Mesenchymal stem cell (in vitro differentiated cells and primary cell): ENCODE measurements at regions not wholly inside any gene's neighbourhood (a gene's known extent, or its start where the extent isn't known, plus 50 kb on each side); places are given as distances from the start of the nearest gene placed in this dataset.

ENCODE experiments used
- DNase-seq: peaks from one replicate; pipeline ENCODE4 v3.0.0-alpha.2; 2013
- H2AFZ ChIP-seq: one replicate; pipeline ENCODE4 v1.6.1; 2013; ENCODE audit warnings: low read depth, mild to moderate bottlenecking, control low read depth, inconsistent platforms, low read length, moderate library complexity
- H2AK5ac ChIP-seq: 2 replicates; pipeline ENCODE4 v1.6.1; 2013; ENCODE audit warnings: low read length, moderate library complexity, mild to moderate bottlenecking, inconsistent platforms; ENCODE audit not compliant: severe bottlenecking
- H2BK120ac ChIP-seq: one replicate; pipeline ENCODE4 v1.6.1; 2013; ENCODE audit warnings: low read depth, mild to moderate bottlenecking, inconsistent platforms, low read length, moderate library complexity
- H2BK12ac ChIP-seq, 2 experiments: one replicate each; pipeline ENCODE4 v1.6.1; 2013; ENCODE audit warnings: inconsistent platforms in 2 of 2, low read length in 2 of 2, mild to moderate bottlenecking in 2 of 2, moderate library complexity in 2 of 2, control low read depth in 1 of 2
- H2BK15ac ChIP-seq: one replicate; pipeline ENCODE4 v1.6.1; 2013; ENCODE audit warnings: mild to moderate bottlenecking, low read depth, inconsistent platforms; ENCODE audit not compliant: poor library complexity, severe bottlenecking
- H2BK5ac ChIP-seq: 2 replicates; pipeline ENCODE4 v1.6.1; 2013; ENCODE audit warnings: low read depth, mild to moderate bottlenecking, low read length, control low read depth, inconsistent platforms; ENCODE audit not compliant: poor library complexity, severe bottlenecking
- H3K14ac ChIP-seq, 2 experiments: one replicate each; pipeline ENCODE4 v1.6.1; 2013; ENCODE audit warnings: inconsistent platforms in 2 of 2, low read length in 2 of 2, control low read depth in 1 of 2, mild to moderate bottlenecking in 1 of 2, moderate library complexity in 1 of 2
- H3K18ac ChIP-seq, 2 experiments: one replicate each; pipeline ENCODE4 v1.6.1; 2013; ENCODE audit warnings: inconsistent platforms in 2 of 2, low read length in 2 of 2, control low read depth in 1 of 2, low read depth in 1 of 2, mild to moderate bottlenecking in 1 of 2
- H3K23ac ChIP-seq, 2 experiments: one replicate each; pipeline ENCODE4 v1.6.1; 2013; ENCODE audit warnings: inconsistent platforms in 2 of 2, low read length in 2 of 2, mild to moderate bottlenecking in 2 of 2, moderate library complexity in 2 of 2, control low read depth in 1 of 2
- H3K27ac ChIP-seq: 2 replicates; pipeline ENCODE4 v1.5.1; 2013; ENCODE audit warnings: mild to moderate bottlenecking, moderate library complexity, low read length, control low read depth, inconsistent platforms; ENCODE audit not compliant: poor library complexity, severe bottlenecking
- H3K27me3 ChIP-seq, 2 experiments: 2 replicates each; pipeline versions ENCODE4 v1.6.1 to v1.7.0; 2013; ENCODE audit warnings: low read length in 2 of 2, mild to moderate bottlenecking in 2 of 2, moderate library complexity in 2 of 2, control low read depth in 1 of 2, inconsistent platforms in 1 of 2; ENCODE audit not compliant: control insufficient read depth in 1 of 2, insufficient read depth in 1 of 2
- H3K36me3 ChIP-seq, 2 experiments: 2 replicates each; pipeline versions ENCODE4 v1.6.1 to v1.7.0; 2013; ENCODE audit warnings: low read length in 2 of 2, control low read depth in 1 of 2, inconsistent platforms in 1 of 2, low read depth in 1 of 2, mild to moderate bottlenecking in 1 of 2; ENCODE audit not compliant: insufficient read depth in 2 of 2, control insufficient read depth in 1 of 2
- H3K4ac ChIP-seq, 2 experiments: one replicate each; pipeline ENCODE4 v1.6.1; 2013; ENCODE audit warnings: inconsistent platforms in 2 of 2, low read length in 2 of 2, mild to moderate bottlenecking in 2 of 2, moderate library complexity in 2 of 2, control low read depth in 1 of 2, low read depth in 1 of 2
- H3K4me1 ChIP-seq: 2 replicates; pipeline ENCODE4 v1.6.1; 2013; ENCODE audit warnings: low read depth, low read length, control low read depth; ENCODE audit not compliant: control insufficient read depth, insufficient read depth
- H3K4me2 ChIP-seq: 2 replicates; pipeline ENCODE4 v1.6.1; 2013; ENCODE audit warnings: low read length, mild to moderate bottlenecking, inconsistent platforms; ENCODE audit not compliant: poor library complexity, severe bottlenecking
- H3K4me3 ChIP-seq, 2 experiments: 2 replicates each; pipeline versions ENCODE4 v1.5.1 to v1.7.0; 2013; ENCODE audit warnings: low read length in 2 of 2, mild to moderate bottlenecking in 2 of 2, control low read depth in 1 of 2, low read depth in 1 of 2; ENCODE audit not compliant: insufficient read depth in 1 of 2
- H3K79me1 ChIP-seq: replicated peaks from 2 replicates; pipeline ENCODE4 v1.6.1; 2013; ENCODE audit warnings: mild to moderate bottlenecking, control low read depth, low read length, inconsistent platforms; ENCODE audit not compliant: poor library complexity, severe bottlenecking
- H3K9ac ChIP-seq: 2 replicates; pipeline ENCODE4 v1.7.0; 2013; ENCODE audit warnings: mild to moderate bottlenecking, low read length, moderate library complexity
- H3K9me3 ChIP-seq: 2 replicates; pipeline ENCODE4 v1.7.0; 2013; ENCODE audit warnings: mild to moderate bottlenecking, low read length; ENCODE audit not compliant: control insufficient read depth
- H4K8ac ChIP-seq: one replicate; pipeline ENCODE4 v1.6.1; 2013; ENCODE audit warnings: inconsistent platforms, mild to moderate bottlenecking, low read length, moderate library complexity
- H4K91ac ChIP-seq: one replicate; pipeline ENCODE4 v1.6.1; 2013; ENCODE audit warnings: mild to moderate bottlenecking, low read length, inconsistent platforms
- WGBS: methylation state at CpG from one replicate; pipeline ENCODE4 v1.1.7; 2013; ENCODE audit warnings: mixed read lengths; 5-methylcytosine and 5-hydroxymethylcytosine counted together

DNA sequence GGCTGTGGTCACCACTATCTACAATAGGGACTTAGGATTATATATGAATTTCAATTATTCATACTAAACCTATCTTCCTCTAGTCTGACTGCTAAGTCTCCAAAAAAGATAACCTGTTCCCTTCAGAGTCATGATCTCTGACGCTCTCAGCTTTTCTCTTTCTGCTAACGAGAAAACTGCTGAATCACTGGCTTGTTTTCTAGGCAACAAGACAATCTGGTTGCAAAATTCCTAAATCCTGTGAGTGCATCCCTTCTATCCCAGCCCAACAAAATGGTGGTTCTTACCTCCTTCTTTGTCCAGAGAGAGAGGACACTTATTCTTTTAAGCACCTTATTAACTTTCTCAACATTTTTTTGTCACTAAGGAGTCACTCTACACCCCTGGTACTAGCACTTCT lies 312.3 kb upstream of the PKDCC start:
- H4K8ac ChIP-seq = no peak overlapping the region
- H3K79me1 ChIP-seq = no peaks in the 10 kb centered on the region
- H3K23ac ChIP-seq = no peak overlapping the region
- 76% methylated on average over 2 of the region's 2 CpGs for WGBS
- no peak overlapping the region for H3K4me3 ChIP-seq
- H2BK5ac ChIP-seq = no peak overlapping the region
- no peak overlapping the region for H4K91ac ChIP-seq
- no peak for DNase-seq
- H2AK5ac ChIP-seq = no peak overlapping the region
- no peak overlapping the region for H2AFZ ChIP-seq
- peaks cover 4% of the 10 kb centered on the region for H3K4me1 ChIP-seq
- no peak overlapping the region for H2BK15ac ChIP-seq
- H2BK120ac ChIP-seq = no peak overlapping the region
- no peak overlapping the region for H3K14ac ChIP-seq
- H3K9ac ChIP-seq = peak overlapping the region; percentile 80
- no peak overlapping the region for H3K4me2 ChIP-seq
- no peaks in the 10 kb centered on the region for H3K9me3 ChIP-seq
- H3K36me3 ChIP-seq = no peaks in the 10 kb centered on the region
- H3K4ac ChIP-seq = no peak overlapping the region
- H3K18ac ChIP-seq = no peak overlapping the region
- no peak overlapping the region for H2BK12ac ChIP-seq
- H3K27ac ChIP-seq = no peak overlapping the region
- no peaks in the 10 kb centered on the region for H3K27me3 ChIP-seq

DNA sequence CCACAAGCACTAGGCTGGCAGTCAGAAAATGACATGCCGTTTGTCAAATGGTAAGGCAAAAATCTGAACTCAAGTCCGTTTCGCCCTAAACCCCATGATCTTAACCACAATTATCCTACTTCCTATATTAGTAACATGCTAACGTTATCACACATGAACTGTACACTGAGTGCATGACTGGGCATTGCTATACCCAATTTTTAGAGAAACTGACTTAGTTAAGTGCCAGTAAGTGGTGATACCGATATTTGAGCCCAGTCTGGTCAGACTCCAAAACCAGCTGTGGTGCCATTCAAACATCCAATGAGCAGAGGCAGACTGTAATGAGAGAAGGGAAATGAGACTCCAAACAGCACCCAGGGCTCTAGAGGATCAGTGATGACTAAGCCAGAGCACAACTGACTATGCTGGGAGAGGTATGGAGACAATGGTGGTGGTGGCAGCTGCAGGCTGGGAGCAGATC lies 311.7 kb upstream of the PKDCC start:
- 82% methylated on average over 5 of the region's 5 CpGs for WGBS
- no peak overlapping the region for H2BK12ac ChIP-seq
- H4K91ac ChIP-seq = no peak overlapping the region
- H3K9ac ChIP-seq = peak overlapping the region; percentile 80
- H2AK5ac ChIP-seq = no peak overlapping the region
- H2AFZ ChIP-seq = no peak overlapping the region
- H3K79me1 ChIP-seq = no peaks in the 10 kb centered on the region
- H3K4me3 ChIP-seq = no peak overlapping the region
- H2BK120ac ChIP-seq = no peak overlapping the region
- peaks cover 4% of the 10 kb centered on the region for H3K4me1 ChIP-seq
- H3K36me3 ChIP-seq = no peaks in the 10 kb centered on the region
- H3K23ac ChIP-seq = no peak overlapping the region
- H3K18ac ChIP-seq = no peak overlapping the region
- H3K4ac ChIP-seq = no peak overlapping the region
- H3K9me3 ChIP-seq = no peaks in the 10 kb centered on the region
- no peaks in the 10 kb centered on the region for H3K27me3 ChIP-seq
- no peak overlapping the region for H2BK5ac ChIP-seq
- no peak overlapping the region for H4K8ac ChIP-seq
- no peak overlapping the region for H3K27ac ChIP-seq
- no peak overlapping the region for H3K14ac ChIP-seq
- DNase-seq = no peak
- no peak overlapping the region for H2BK15ac ChIP-seq
- no peak overlapping the region for H3K4me2 ChIP-seq

DNA sequence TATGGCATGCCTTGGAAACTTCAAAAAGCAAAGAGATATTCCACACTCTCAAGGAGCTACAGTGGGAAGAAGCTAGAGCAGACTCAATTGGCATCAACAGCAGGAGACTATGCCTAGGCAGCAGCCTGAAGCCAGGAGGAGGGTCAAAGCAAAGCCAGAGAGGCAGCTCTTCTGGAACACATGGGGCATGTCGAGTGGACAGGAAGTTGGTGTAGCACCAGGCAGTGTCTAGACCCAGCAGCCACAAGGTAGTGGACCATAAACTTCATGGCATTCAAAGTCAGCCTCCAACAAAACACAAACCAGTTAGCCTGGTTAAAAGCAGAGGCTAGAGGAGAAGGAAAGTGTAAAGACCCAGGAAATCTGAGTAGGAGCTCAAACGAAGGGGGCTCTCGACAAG lies 311.2 kb upstream of the PKDCC start:
- Histone ChIP-seq H3K9me3 (no peaks in the 10 kb centered on the region), H3K79me1 (no peaks in the 10 kb centered on the region), H2BK5ac (no peak overlapping the region), H2BK12ac (no peak overlapping the region), H2AK5ac (no peak overlapping the region), H3K27me3 (no peaks in the 10 kb centered on the region), H3K4me1 (peaks cover 4% of the 10 kb centered on the region), H3K27ac (no peak overlapping the region), H3K36me3 (no peaks in the 10 kb centered on the region), H2AFZ (no peak overlapping the region), H4K91ac (no peak overlapping the region), H4K8ac (no peak overlapping the region), H3K9ac (peak overlapping the region; percentile 80), H3K4ac (no peak overlapping the region), H3K4me2 (no peak overlapping the region), H2BK15ac (no peak overlapping the region), H3K4me3 (no peak overlapping the region), H3K23ac (no peak overlapping the region), H3K14ac (no peak overlapping the region), H2BK120ac (no peak overlapping the region), H3K18ac (no peak overlapping the region)
- no peak for DNase-seq
- WGBS = 59% methylated on average over 3 of the region's 3 CpGs

DNA sequence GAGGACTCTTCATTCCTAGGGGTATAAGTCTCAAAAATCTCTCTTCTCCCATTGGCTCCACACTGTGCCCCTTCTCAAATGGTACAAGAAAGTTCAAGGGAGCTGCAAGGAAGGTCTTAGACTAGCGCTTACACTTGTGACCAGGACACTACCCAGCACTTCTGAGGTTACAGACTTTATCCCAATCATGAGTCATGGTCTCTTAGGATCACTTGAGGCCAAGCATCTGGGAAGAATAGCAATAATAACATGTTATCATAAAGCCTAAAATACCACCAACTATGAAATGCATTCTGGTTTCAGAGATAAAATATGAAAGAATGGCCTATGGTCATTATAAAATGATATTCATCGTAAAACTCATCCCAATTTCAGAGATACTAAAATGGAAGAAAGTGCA lies 309.9 kb upstream of the PKDCC start:
- Histone ChIP-seq H4K91ac (no peak overlapping the region), H2AFZ (no peak overlapping the region), H3K4me2 (no peak overlapping the region), H3K14ac (no peak overlapping the region), H3K23ac (no peak overlapping the region), H3K4me3 (peak overlapping the region in 1 of 2 experiments; percentile 32), H2BK120ac (no peak overlapping the region), H3K79me1 (no peaks in the 10 kb centered on the region), H2BK5ac (no peak overlapping the region), H3K27ac (no peak overlapping the region), H3K9me3 (no peaks in the 10 kb centered on the region), H3K36me3 (no peaks in the 10 kb centered on the region), H3K9ac (peak overlapping the region; percentile 27), H4K8ac (no peak overlapping the region), H3K4me1 (peaks cover 4% of the 10 kb centered on the region), H3K4ac (no peak overlapping the region), H2BK15ac (no peak overlapping the region), H2BK12ac (no peak overlapping the region), H3K18ac (no peak overlapping the region), H2AK5ac (no peak overlapping the region), H3K27me3 (no peaks in the 10 kb centered on the region)
- 100% methylated on average over 1 of the region's 2 CpGs for WGBS
- DNase-seq = no peak
